ENCODE measurements at regions not wholly inside any gene's neighbourhood (a gene's known extent, or its start where the extent isn't known, plus 50 kb on each side); places are given as distances from the start of the nearest gene placed in this dataset.
"Not testable (repeated sequence)": the region's sequence is repeated elsewhere in the genome, so short reads cannot be mapped to it uniquely, and the experiment has no call there.

DNA sequence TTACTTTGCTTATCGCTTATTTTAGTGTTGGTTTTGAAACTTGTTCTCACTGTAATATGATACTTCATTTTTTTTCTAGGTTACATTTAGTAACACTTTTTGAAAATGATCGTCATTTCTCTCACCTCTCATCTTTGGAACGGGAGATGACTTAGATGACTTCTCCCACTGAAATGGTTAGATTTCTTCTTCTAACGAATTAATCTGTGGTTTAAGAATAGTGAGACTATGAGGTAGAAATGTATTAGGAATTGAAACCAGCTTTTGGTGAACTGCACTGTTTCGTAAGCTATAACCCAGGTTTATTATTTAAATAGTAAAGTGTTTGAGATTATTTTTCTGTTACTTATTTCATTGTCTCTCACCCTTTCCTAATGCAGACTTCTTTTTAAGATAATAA lies 93.7 kb downstream of the PRR15 start:
- 81% methylated on average over 5 of the region's 5 CpGs for WGBS, 2 donors
- no peak overlapping the region for H3K4me3 ChIP-seq (ENCODE audit: low read length in 2 of 2)
- DNase-seq (no peak), ATAC-seq (ENCODE audit: low FRiP score) (no peak)
- no peaks in the 10 kb centered on the region for H3K9me3 ChIP-seq (ENCODE audit: control insufficient read depth, low read length)
- H3K36me3 ChIP-seq (ENCODE audit: control insufficient read depth in 1 of 2, insufficient read depth in 2 of 2, low read length in 1 of 2) = no peaks in the 10 kb centered on the region
- H3K27ac ChIP-seq (ENCODE audit: low read depth in 1 of 2, low read length in 2 of 2) = no peak overlapping the region
- H3K27me3 ChIP-seq (ENCODE audit: control insufficient read depth in 1 of 2, insufficient read depth in 2 of 2, low read length in 1 of 2) = no peaks in the 10 kb centered on the region
- intact Hi-C loops (cut with DNase I) = no loop called here
- no peaks in the 10 kb centered on the region for H3K4me1 ChIP-seq (ENCODE audit: control insufficient read depth in 1 of 2, insufficient read depth in 2 of 2, low read length in 2 of 2)

DNA sequence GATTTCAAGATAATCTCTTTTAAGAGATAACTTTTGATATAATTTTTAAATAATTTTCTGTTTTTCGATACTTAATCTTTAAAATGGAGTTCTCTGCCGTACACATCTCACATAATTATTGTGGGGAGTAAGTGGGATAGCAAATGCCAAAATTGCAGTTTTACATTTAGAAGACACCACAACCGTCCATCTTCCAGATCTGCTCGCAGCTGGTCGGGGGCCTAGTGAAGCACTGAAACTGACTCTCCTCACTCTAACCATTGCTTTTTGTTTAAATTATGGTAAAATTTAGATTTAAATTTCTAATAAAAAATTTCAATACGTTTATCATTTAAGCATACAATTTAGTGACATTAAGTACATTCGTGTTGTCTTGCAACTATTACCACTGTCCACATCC lies 94.2 kb downstream of the PRR15 start:
- Histone ChIP-seq H3K4me1 (ENCODE audit: control insufficient read depth in 1 of 2, insufficient read depth in 2 of 2, low read length in 2 of 2) (no peaks in the 10 kb centered on the region), H3K9me3 (ENCODE audit: control insufficient read depth, low read length) (no peaks in the 10 kb centered on the region), H3K27me3 (ENCODE audit: control insufficient read depth in 1 of 2, insufficient read depth in 2 of 2, low read length in 1 of 2) (no peaks in the 10 kb centered on the region), H3K4me3 (ENCODE audit: low read length in 2 of 2) (no peak overlapping the region), H3K36me3 (ENCODE audit: control insufficient read depth in 1 of 2, insufficient read depth in 2 of 2, low read length in 1 of 2) (no peaks in the 10 kb centered on the region), H3K27ac (ENCODE audit: low read depth in 1 of 2, low read length in 2 of 2) (no peak overlapping the region)
- DNase-seq (no peak), ATAC-seq (ENCODE audit: low FRiP score) (no peak)
- intact Hi-C loops (cut with DNase I) = no loop called here
- WGBS, 2 donors = 97 to 98% methylated on average over 7 of the region's 7 CpGs

DNA sequence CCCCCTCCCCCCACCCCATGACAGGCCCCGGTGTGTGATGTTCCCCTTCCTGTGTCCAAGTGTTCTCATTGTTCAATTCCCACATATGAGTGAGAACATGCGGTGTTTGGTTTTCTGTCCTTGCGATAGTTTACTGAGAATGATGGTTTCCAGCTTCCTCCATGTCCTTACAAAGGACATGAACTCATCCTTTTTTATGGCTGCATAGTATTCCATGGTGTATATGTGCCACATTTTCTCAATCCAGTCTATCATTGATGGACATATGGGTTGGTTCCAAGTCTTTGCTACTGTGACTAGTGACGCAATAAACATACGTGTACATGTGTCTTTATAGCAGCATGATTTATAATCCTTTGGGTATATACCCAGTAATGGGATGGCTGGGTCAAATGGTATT lies 95.6 kb downstream of the PRR15 start:
- DNase-seq; intact Hi-C loops (cut with DNase I); H3K4me3 ChIP-seq (ENCODE audit: low read length in 2 of 2); ATAC-seq (ENCODE audit: low FRiP score); H3K4me1 ChIP-seq (ENCODE audit: control insufficient read depth in 1 of 2, insufficient read depth in 2 of 2, low read length in 2 of 2); H3K27me3 ChIP-seq (ENCODE audit: control insufficient read depth in 1 of 2, insufficient read depth in 2 of 2, low read length in 1 of 2); H3K27ac ChIP-seq (ENCODE audit: low read depth in 1 of 2, low read length in 2 of 2); H3K9me3 ChIP-seq (ENCODE audit: control insufficient read depth, low read length); H3K36me3 ChIP-seq (ENCODE audit: control insufficient read depth in 1 of 2, insufficient read depth in 2 of 2, low read length in 1 of 2): not testable (repeated sequence)
- 95 to 98% methylated on average over 5 of the region's 5 CpGs for WGBS, 2 donors

DNA sequence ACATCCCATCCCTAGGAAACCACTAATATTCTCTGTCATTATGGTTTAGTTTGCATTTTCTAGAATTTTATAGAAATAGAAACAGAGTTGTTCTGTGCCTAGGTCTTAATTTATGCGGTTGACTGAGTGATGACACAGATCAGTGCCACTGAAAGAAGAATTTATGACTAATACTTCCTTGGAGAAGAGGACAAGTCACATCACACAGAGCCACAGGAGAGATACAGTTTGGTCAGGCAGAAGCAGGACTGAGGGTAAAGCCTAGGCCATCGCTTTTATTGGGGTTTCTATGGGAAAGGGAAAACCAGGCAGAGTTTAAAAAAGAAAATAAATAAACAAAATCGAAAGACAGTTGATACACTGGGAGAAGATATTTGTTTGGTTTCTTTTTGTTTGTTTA lies 99.3 kb downstream of the PRR15 start:
- H3K27ac ChIP-seq (ENCODE audit: low read depth in 1 of 2, low read length in 2 of 2); H3K27me3 ChIP-seq (ENCODE audit: control insufficient read depth in 1 of 2, insufficient read depth in 2 of 2, low read length in 1 of 2); H3K4me1 ChIP-seq (ENCODE audit: control insufficient read depth in 1 of 2, insufficient read depth in 2 of 2, low read length in 2 of 2); intact Hi-C loops (cut with DNase I); ATAC-seq (ENCODE audit: low FRiP score); DNase-seq; H3K4me3 ChIP-seq (ENCODE audit: low read length in 2 of 2); H3K36me3 ChIP-seq (ENCODE audit: control insufficient read depth in 1 of 2, insufficient read depth in 2 of 2, low read length in 1 of 2); H3K9me3 ChIP-seq (ENCODE audit: control insufficient read depth, low read length): not testable (repeated sequence)
- WGBS, 2 donors = 87 to 89% methylated on average over 3 of the region's 3 CpGs

DNA sequence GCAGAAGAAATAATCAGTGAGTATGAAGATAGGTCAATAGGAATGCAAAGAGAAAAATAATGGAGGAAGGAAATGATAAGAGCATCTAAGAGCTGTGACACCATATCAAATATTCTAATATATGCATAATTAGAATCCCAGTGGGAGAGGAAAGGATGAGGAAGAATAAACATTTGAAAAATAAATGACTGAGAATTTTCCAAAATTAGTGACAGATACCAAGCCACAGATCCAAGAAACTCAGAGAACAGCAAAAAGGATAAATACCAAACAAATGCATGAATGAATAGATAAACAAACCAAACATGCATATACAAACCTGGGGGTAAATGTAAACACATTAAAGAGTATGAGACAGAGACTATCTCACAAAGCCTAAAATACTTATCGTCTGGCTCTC lies 101.4 kb downstream of the PRR15 start:
- H3K4me3 ChIP-seq (ENCODE audit: low read length in 2 of 2); H3K27ac ChIP-seq (ENCODE audit: low read depth in 1 of 2, low read length in 2 of 2); DNase-seq; intact Hi-C loops (cut with DNase I); H3K36me3 ChIP-seq (ENCODE audit: control insufficient read depth in 1 of 2, insufficient read depth in 2 of 2, low read length in 1 of 2); ATAC-seq (ENCODE audit: low FRiP score); H3K9me3 ChIP-seq (ENCODE audit: control insufficient read depth, low read length); H3K27me3 ChIP-seq (ENCODE audit: control insufficient read depth in 1 of 2, insufficient read depth in 2 of 2, low read length in 1 of 2); H3K4me1 ChIP-seq (ENCODE audit: control insufficient read depth in 1 of 2, insufficient read depth in 2 of 2, low read length in 2 of 2): not testable (repeated sequence)
- WGBS, 2 donors = 91 to 92% methylated on average over 1 of the region's 1 CpG

DNA sequence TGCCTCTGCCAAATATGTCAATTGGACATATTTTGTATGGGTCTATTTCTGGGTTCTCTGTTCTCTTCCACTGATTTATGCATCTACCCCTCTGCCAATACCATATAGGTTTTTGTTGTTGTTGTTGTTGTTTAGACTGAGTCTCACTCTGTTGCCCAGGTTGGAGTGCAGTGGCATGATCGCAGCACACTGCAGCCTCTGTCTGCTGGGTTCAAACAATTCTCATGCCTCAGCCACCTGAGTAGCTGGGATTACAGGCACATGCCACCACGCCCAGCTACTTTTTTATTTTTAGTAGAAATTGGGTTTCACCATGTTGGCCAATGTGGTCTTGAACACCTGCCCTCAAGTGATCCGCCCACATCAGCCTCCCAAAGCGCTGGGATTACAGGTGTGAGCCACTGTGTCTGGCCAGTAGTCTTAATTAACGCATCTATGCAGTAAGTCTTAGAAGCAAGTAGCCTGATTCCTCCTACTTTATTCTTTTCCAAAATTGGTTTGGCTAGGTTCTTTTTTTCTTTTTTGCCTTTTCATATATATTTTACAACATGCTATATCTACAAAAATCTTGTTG lies 103.5 kb downstream of the PRR15 start:
- DNase-seq; H3K4me3 ChIP-seq (ENCODE audit: low read length in 2 of 2); intact Hi-C loops (cut with DNase I); ATAC-seq (ENCODE audit: low FRiP score); H3K4me1 ChIP-seq (ENCODE audit: control insufficient read depth in 1 of 2, insufficient read depth in 2 of 2, low read length in 2 of 2); H3K9me3 ChIP-seq (ENCODE audit: control insufficient read depth, low read length); H3K27me3 ChIP-seq (ENCODE audit: control insufficient read depth in 1 of 2, insufficient read depth in 2 of 2, low read length in 1 of 2); H3K36me3 ChIP-seq (ENCODE audit: control insufficient read depth in 1 of 2, insufficient read depth in 2 of 2, low read length in 1 of 2); H3K27ac ChIP-seq (ENCODE audit: low read depth in 1 of 2, low read length in 2 of 2): not testable (repeated sequence)
- WGBS, 2 donors = 97% methylated on average over 5 of the region's 5 CpGs

DNA sequence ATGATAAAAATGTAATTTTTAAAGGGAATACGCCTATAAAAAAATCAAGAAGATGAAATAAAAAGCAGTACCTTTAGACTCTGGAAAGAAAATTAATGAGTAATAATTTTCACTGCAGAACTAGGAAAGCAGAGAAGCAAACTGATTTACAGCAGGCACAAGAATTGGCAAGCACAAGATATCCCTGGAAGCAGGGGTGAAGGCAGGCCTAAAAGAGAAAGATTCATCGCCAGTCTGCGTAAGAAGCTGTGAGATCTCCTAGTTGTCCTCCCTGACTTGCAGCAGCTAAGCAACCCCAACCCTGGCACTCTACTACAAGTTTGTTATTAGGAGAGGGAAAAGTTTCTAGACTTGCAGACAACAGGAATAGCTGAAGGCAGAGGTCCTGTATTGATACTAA lies 107.7 kb downstream of the PRR15 start:
- ATAC-seq (ENCODE audit: low FRiP score); H3K27me3 ChIP-seq (ENCODE audit: control insufficient read depth in 1 of 2, insufficient read depth in 2 of 2, low read length in 1 of 2); H3K9me3 ChIP-seq (ENCODE audit: control insufficient read depth, low read length); H3K36me3 ChIP-seq (ENCODE audit: control insufficient read depth in 1 of 2, insufficient read depth in 2 of 2, low read length in 1 of 2); H3K4me3 ChIP-seq (ENCODE audit: low read length in 2 of 2); H3K27ac ChIP-seq (ENCODE audit: low read depth in 1 of 2, low read length in 2 of 2); intact Hi-C loops (cut with DNase I); DNase-seq; H3K4me1 ChIP-seq (ENCODE audit: control insufficient read depth in 1 of 2, insufficient read depth in 2 of 2, low read length in 2 of 2): not testable (repeated sequence)
- 95 to 98% methylated on average over 3 of the region's 3 CpGs for WGBS, 2 donors

DNA sequence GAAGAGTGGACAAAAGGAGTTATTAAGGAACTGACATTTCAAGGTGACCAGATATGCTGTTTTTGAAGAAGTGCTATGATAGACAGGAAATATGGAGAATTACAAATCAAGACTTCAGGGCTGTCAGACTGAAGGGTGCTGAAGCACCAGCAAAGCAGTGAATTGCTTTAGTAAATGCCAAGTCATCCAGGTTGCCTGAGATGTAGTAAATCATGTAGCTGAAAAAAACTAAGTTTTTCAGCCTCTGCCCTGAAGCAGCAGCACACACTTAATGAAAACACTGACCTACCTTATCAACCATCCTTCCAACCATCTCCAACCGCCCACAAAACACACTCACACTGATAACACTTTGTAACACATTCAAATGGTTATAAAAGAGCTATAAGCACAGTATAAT lies 110.0 kb downstream of the PRR15 start:
- H3K4me1 ChIP-seq (ENCODE audit: control insufficient read depth in 1 of 2, insufficient read depth in 2 of 2, low read length in 2 of 2); H3K27me3 ChIP-seq (ENCODE audit: control insufficient read depth in 1 of 2, insufficient read depth in 2 of 2, low read length in 1 of 2); H3K36me3 ChIP-seq (ENCODE audit: control insufficient read depth in 1 of 2, insufficient read depth in 2 of 2, low read length in 1 of 2); DNase-seq; ATAC-seq (ENCODE audit: low FRiP score); H3K4me3 ChIP-seq (ENCODE audit: low read length in 2 of 2); H3K27ac ChIP-seq (ENCODE audit: low read depth in 1 of 2, low read length in 2 of 2); H3K9me3 ChIP-seq (ENCODE audit: control insufficient read depth, low read length); intact Hi-C loops (cut with DNase I): not testable (repeated sequence)
- 91 to 92% methylated on average over 1 of the region's 1 CpG for WGBS, 2 donors

DNA sequence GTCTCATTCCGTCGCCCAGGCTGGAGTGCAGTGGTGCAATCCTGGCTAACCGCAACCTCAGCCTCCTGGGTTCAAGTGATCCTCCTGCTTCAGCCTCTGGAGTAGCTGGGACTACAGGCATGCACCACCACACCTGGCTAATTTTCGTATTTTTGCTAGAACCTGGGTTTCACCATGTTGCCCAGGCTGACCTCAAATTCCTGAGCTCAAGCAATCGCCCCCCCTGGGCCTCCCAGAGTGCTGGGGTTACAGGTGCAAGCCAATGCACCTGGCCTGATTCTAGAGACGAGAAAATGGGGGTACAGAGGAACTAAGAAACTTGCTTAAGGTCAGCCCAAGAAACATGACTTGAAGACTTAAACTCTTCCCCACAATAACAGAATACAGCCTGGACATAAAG lies 111.0 kb downstream of the PRR15 start:
- H3K9me3 ChIP-seq (ENCODE audit: control insufficient read depth, low read length); H3K27ac ChIP-seq (ENCODE audit: low read depth in 1 of 2, low read length in 2 of 2); H3K27me3 ChIP-seq (ENCODE audit: control insufficient read depth in 1 of 2, insufficient read depth in 2 of 2, low read length in 1 of 2); ATAC-seq (ENCODE audit: low FRiP score); intact Hi-C loops (cut with DNase I); H3K4me1 ChIP-seq (ENCODE audit: control insufficient read depth in 1 of 2, insufficient read depth in 2 of 2, low read length in 2 of 2); H3K4me3 ChIP-seq (ENCODE audit: low read length in 2 of 2); DNase-seq; H3K36me3 ChIP-seq (ENCODE audit: control insufficient read depth in 1 of 2, insufficient read depth in 2 of 2, low read length in 1 of 2): not testable (repeated sequence)
- 90 to 96% methylated on average over 3 to 6 of the region's 6 CpGs for WGBS, 2 donors

Measured in aorta (tissue), 5 donors.